Vagina (tissue), 2 donors: ENCODE measurements at regions not wholly inside any gene's neighbourhood (a gene's known extent, or its start where the extent isn't known, plus 50 kb on each side); places are given as distances from the start of the nearest gene placed in this dataset.

Source experiments
- POLR2A ChIP-seq, 2 donors: fragments of 450-650 bp; IDR thresholded peaks; one replicate each; pipeline ENCODE4 v1.6.1; 2017; ENCODE audit warnings: antibody characterized with exemption in 2 of 2, mild to moderate bottlenecking in 2 of 2, moderate library complexity in 2 of 2
- POLR2AphosphoS5 ChIP-seq, 2 donors: sonication (generic); formaldehyde crosslinking; IDR thresholded peaks; one replicate each; pipeline ENCODE4 v1.9.0; 2017; ENCODE audit warnings: antibody characterized with exemption in 2 of 2, mild to moderate bottlenecking in 2 of 2, low read depth in 1 of 2; ENCODE audit not compliant: insufficient read depth in 1 of 2
- TF ChIP-seq, protein P1 (sequence below), 3 experiments: fragments of 450-650 bp in 2 of 3; fragments of 200-600 bp in 1 of 3; sonication (generic) in 1 of 3; IDR thresholded peaks; one replicate each; pipeline ENCODE4 v1.5.1; 2017 to 2019; ENCODE audit warnings: antibody characterized with exemption in 3 of 3, mild to moderate bottlenecking in 2 of 3, moderate library complexity in 2 of 3

DNA sequence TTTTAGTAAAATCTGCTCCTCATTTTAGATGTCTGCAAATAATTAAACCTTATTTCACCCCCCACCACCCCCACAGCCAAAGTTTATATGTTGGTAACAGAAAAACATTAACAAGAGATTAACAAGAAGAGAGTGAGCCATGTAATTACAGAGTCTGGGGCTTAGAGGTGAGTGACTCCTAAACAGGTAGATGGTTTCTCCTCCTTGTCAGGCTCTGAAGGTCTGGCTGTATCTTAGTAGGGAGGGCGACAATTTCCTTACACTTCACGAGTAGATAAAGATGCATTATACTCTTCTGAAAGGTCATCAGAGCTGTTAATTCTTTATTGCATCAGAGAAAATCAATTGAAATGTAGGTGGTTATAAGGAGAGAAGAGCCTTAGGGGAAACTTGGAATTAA is 171.8 kb upstream of the ANKRD50 start:
- TF ChIP-seq, protein P1, sequence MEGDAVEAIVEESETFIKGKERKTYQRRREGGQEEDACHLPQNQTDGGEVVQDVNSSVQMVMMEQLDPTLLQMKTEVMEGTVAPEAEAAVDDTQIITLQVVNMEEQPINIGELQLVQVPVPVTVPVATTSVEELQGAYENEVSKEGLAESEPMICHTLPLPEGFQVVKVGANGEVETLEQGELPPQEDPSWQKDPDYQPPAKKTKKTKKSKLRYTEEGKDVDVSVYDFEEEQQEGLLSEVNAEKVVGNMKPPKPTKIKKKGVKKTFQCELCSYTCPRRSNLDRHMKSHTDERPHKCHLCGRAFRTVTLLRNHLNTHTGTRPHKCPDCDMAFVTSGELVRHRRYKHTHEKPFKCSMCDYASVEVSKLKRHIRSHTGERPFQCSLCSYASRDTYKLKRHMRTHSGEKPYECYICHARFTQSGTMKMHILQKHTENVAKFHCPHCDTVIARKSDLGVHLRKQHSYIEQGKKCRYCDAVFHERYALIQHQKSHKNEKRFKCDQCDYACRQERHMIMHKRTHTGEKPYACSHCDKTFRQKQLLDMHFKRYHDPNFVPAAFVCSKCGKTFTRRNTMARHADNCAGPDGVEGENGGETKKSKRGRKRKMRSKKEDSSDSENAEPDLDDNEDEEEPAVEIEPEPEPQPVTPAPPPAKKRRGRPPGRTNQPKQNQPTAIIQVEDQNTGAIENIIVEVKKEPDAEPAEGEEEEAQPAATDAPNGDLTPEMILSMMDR (IDR thresholded peaks at IDR 0.05) = no peak
- TF ChIP-seq POLR2A (IDR thresholded peaks at IDR 0.05) (no peak), POLR2AphosphoS5 (IDR thresholded peaks at IDR 0.05; ENCODE audit: insufficient read depth in 1 of 2, low read depth in 1 of 2) (no peak)
